ENCODE measurements at regions not wholly inside any gene's neighbourhood (a gene's known extent, or its start where the extent isn't known, plus 50 kb on each side); places are given as distances from the start of the nearest gene placed in this dataset.

DNA sequence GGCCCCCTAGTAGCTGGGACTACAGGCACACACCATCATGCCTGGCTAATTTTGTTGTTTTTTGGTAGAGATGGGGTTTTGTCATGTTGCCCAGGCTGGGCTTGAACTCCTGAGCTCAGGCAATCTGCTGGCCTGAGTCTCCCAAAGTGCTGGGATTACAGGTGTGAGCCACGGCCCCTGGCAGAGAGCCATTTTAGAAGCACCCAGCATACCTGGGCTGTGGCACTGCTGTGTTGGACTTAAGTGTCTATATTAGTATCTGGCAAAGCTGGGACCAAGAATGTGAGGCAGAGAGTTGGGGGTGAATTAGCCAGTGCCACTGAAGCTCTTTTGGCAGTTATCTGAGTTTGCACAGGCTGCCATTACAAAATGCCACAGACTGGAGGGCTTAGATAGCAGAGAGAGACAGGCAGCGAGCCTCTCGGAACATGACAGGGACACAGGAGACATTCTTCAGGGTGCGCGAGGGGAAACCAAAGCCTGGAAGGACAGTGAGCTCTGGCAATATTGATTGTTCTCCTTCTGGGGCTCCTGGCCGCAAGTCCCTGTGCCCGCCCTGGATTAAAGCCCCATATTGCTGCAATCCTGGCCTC is 87.7 kb upstream of the ALX4 start:
- no peak for ATAC-seq (ENCODE audit: insufficient read depth, low read depth)
- H4K20me1 ChIP-seq (ENCODE audit: insufficient read depth, low read length) = no peaks in the 10 kb centered on the region
- no peaks in the 10 kb centered on the region for H3K4me1 ChIP-seq (ENCODE audit: insufficient read depth, low read length)
- no peak for DNase-seq
- no peak overlapping the region for H2AFZ ChIP-seq (ENCODE audit: low read depth, low read length)
- H3K79me2 ChIP-seq (ENCODE audit: insufficient read depth, low read length) = no peaks in the 10 kb centered on the region
- no peak overlapping the region for H3K4me2 ChIP-seq (ENCODE audit: insufficient read depth, low read length)
- H3K9me3 ChIP-seq (ENCODE audit: insufficient read depth, low read length, severe bottlenecking) = no peaks in the 10 kb centered on the region
- no peak overlapping the region for H3K27ac ChIP-seq (ENCODE audit: low read length)
- no peaks in the 10 kb centered on the region for H3K36me3 ChIP-seq (ENCODE audit: insufficient read depth, low read length)
- H3K9ac ChIP-seq (ENCODE audit: low read depth, low read length) = no peak overlapping the region
- no peaks in the 10 kb centered on the region for H3K27me3 ChIP-seq (ENCODE audit: insufficient read depth, low read length, poor library complexity)
- no peak overlapping the region for H3K4me3 ChIP-seq (ENCODE audit: low read depth in 1 of 2, low read length in 2 of 2)
- TF ChIP-seq, protein P1, sequence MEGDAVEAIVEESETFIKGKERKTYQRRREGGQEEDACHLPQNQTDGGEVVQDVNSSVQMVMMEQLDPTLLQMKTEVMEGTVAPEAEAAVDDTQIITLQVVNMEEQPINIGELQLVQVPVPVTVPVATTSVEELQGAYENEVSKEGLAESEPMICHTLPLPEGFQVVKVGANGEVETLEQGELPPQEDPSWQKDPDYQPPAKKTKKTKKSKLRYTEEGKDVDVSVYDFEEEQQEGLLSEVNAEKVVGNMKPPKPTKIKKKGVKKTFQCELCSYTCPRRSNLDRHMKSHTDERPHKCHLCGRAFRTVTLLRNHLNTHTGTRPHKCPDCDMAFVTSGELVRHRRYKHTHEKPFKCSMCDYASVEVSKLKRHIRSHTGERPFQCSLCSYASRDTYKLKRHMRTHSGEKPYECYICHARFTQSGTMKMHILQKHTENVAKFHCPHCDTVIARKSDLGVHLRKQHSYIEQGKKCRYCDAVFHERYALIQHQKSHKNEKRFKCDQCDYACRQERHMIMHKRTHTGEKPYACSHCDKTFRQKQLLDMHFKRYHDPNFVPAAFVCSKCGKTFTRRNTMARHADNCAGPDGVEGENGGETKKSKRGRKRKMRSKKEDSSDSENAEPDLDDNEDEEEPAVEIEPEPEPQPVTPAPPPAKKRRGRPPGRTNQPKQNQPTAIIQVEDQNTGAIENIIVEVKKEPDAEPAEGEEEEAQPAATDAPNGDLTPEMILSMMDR (IDR thresholded peaks at IDR 0.05; ENCODE audit: borderline replicate concordance, extremely low read depth, low read length, poor library complexity, severe bottlenecking) = no peak
- TF ChIP-seq EZH2 (IDR thresholded peaks at IDR 0.05; ENCODE audit: borderline replicate concordance, low read depth, low read length, severe bottlenecking) = no peak

DNA sequence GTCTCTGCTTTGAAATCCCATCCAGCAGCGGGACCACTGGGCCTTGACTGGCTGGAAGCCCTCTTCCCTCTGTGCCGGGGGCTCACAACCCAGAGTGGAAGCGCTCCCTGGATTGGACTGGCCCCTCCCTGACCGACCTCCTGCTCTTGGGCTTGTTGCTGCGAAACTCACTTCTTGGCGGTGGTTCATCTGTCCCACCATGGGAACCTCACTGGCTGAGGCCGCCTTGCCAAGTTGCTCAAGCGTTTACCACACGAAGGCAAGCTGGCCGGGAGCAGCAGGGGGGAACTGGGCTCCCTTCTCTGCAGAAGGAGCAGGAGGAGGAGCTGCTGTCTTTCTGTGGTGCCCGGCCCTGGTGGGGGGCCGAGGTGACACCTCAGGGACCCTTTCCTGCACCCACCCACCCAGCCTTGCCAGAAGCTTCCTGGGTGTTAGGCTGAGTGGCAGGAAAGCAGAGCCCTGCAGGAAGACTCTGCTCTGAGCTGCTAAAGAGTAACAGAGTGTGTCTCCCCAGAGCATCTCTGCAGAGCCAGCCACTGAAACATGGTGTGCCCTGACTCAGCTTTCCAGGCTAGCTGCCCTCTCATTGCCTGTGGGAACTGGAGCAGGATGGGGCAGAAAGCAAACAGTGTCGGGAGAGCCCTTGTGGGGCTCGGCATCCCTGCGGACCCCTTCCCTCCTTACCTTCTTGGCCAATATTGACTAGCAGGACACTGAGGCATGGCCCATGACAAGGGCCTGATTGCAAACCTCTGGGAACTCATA is 88.5 kb upstream of the ALX4 start:
- no peaks in the 10 kb centered on the region for H3K9me3 ChIP-seq (ENCODE audit: insufficient read depth, low read length, severe bottlenecking)
- no peaks in the 10 kb centered on the region for H3K79me2 ChIP-seq (ENCODE audit: insufficient read depth, low read length)
- no peak overlapping the region for H3K4me2 ChIP-seq (ENCODE audit: insufficient read depth, low read length)
- no peaks in the 10 kb centered on the region for H3K36me3 ChIP-seq (ENCODE audit: insufficient read depth, low read length)
- no peak overlapping the region for H3K9ac ChIP-seq (ENCODE audit: low read depth, low read length)
- DNase-seq (no peak), ATAC-seq (ENCODE audit: insufficient read depth, low read depth) (no peak)
- TF ChIP-seq EZH2 (IDR thresholded peaks at IDR 0.05; ENCODE audit: borderline replicate concordance, low read depth, low read length, severe bottlenecking) = no peak
- TF ChIP-seq, protein P1 (IDR thresholded peaks at IDR 0.05; ENCODE audit: borderline replicate concordance, extremely low read depth, low read length, poor library complexity, severe bottlenecking) = no peak
- H3K27ac ChIP-seq (ENCODE audit: low read length) = no peak overlapping the region
- no peaks in the 10 kb centered on the region for H3K4me1 ChIP-seq (ENCODE audit: insufficient read depth, low read length)
- H2AFZ ChIP-seq (ENCODE audit: low read depth, low read length) = no peak overlapping the region
- H3K4me3 ChIP-seq (ENCODE audit: low read depth in 1 of 2, low read length in 2 of 2) = no peak overlapping the region
- no peaks in the 10 kb centered on the region for H3K27me3 ChIP-seq (ENCODE audit: insufficient read depth, low read length, poor library complexity)
- no peaks in the 10 kb centered on the region for H4K20me1 ChIP-seq (ENCODE audit: insufficient read depth, low read length)

DNA sequence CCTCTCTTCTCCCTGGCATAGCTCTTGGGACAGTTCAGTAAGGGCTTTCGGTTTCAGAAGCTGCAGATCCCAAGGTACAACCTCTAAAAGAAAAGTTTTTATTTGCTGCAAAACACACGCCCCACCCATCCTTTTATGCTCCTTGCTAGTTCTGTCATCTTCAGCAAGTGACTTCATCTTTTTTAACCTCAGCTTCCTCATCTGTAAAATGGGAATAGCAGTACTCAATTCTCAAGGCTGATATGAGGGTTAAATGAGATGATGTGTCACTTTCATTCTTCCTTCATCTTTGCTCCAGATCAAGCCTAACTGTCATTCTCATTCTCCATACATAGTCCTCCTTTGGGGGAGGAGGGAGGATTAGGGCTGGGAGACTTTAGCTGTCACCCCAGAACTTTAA is 90.0 kb upstream of the ALX4 start:
- H3K9me3 ChIP-seq (ENCODE audit: insufficient read depth, low read length, severe bottlenecking) = no peaks in the 10 kb centered on the region
- no peak overlapping the region for H3K27ac ChIP-seq (ENCODE audit: low read length)
- H3K9ac ChIP-seq (ENCODE audit: low read depth, low read length) = no peak overlapping the region
- no peaks in the 10 kb centered on the region for H3K4me1 ChIP-seq (ENCODE audit: insufficient read depth, low read length)
- no peak overlapping the region for H3K4me3 ChIP-seq (ENCODE audit: low read depth in 1 of 2, low read length in 2 of 2)
- H3K36me3 ChIP-seq (ENCODE audit: insufficient read depth, low read length) = no peaks in the 10 kb centered on the region
- no peaks in the 10 kb centered on the region for H4K20me1 ChIP-seq (ENCODE audit: insufficient read depth, low read length)
- H3K79me2 ChIP-seq (ENCODE audit: insufficient read depth, low read length) = no peaks in the 10 kb centered on the region
- DNase-seq (no peak), ATAC-seq (ENCODE audit: insufficient read depth, low read depth) (no peak)
- TF ChIP-seq, protein P1 (IDR thresholded peaks at IDR 0.05; ENCODE audit: borderline replicate concordance, extremely low read depth, low read length, poor library complexity, severe bottlenecking) = no peak
- no peak for TF ChIP-seq EZH2 (IDR thresholded peaks at IDR 0.05; ENCODE audit: borderline replicate concordance, low read depth, low read length, severe bottlenecking)
- H3K27me3 ChIP-seq (ENCODE audit: insufficient read depth, low read length, poor library complexity) = no peaks in the 10 kb centered on the region
- H3K4me2 ChIP-seq (ENCODE audit: insufficient read depth, low read length) = no peak overlapping the region
- no peak overlapping the region for H2AFZ ChIP-seq (ENCODE audit: low read depth, low read length)
